GM12874 (cell line): ENCODE measurements at regions not wholly inside any gene's neighbourhood (a gene's known extent, or its start where the extent isn't known, plus 50 kb on each side); places are given as distances from the start of the nearest gene placed in this dataset.

Experiments used
- CTCF ChIP-seq: IDR thresholded peaks from 2 replicates; pipeline ENCODE4 v1.5.1; 2011; ENCODE audit warnings: low read depth, mild to moderate bottlenecking, control low read depth, low read length, moderate library complexity; ENCODE audit not compliant: insufficient read depth

DNA sequence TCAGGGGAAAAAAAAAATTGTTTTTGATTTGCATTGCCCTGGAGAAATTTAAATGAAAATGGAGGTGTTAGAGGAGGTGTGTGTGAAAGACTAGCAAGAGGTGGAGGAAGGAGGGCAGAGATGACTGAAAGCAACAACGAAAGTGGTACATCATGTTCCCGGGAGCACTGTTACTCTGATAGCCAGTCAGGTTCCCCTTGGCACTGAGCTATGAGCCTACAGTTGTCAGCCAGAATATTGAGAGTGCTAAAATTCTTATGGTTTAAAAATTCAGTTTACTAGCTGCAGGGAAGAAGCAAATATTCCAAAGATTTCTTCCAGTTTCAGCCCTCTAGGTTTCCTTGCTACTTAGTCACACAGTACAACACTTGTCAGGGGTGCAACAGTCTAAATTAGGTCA lies 366.7 kb upstream of the DLGAP1 start:
- no peak for TF ChIP-seq CTCF

DNA sequence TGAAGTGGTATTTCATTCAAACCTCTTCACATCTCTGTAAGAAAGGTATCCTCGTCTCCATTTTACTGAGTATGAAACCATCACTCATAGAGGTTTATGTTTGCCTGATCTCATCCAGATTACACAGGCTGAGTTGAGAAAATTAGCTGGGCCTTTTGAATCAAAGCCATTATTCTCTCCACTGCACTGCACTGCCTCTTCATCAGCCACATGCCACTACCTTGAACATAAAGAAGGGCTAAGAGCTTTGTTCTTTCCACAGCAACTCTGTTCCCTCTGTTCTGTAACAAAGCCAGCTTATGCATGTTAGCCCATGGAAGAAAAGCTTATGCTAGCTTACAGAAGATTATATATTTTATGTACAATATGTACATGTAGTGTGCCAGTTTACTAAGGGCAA lies 362.6 kb upstream of the DLGAP1 start:
- TF ChIP-seq CTCF, result no peak

- no peak for TF ChIP-seq CTCF
Observed at GRCh38 chr18:4813708-4814107, 358.6 kb upstream of the DLGAP1 start.

DNA sequence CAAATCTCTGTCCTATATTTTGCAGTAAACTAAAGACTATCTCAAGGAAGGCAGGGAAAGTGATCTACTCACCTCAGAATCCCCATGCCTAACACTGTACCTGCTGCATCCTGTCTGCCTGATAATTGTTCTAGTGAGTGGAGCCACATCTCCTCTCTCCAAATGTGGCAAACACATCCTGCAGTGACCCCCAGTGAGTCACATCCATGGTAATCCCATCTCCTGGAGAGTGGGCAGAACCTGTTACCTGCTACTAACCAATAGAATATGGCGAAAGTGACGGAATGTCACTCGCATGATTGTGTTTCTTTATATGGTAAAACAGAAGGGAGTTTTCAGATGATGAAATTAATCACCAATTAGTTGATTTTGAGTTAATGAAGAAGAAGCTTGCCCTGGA lies 353.8 kb upstream of the DLGAP1 start:
- no peak for TF ChIP-seq CTCF

DNA sequence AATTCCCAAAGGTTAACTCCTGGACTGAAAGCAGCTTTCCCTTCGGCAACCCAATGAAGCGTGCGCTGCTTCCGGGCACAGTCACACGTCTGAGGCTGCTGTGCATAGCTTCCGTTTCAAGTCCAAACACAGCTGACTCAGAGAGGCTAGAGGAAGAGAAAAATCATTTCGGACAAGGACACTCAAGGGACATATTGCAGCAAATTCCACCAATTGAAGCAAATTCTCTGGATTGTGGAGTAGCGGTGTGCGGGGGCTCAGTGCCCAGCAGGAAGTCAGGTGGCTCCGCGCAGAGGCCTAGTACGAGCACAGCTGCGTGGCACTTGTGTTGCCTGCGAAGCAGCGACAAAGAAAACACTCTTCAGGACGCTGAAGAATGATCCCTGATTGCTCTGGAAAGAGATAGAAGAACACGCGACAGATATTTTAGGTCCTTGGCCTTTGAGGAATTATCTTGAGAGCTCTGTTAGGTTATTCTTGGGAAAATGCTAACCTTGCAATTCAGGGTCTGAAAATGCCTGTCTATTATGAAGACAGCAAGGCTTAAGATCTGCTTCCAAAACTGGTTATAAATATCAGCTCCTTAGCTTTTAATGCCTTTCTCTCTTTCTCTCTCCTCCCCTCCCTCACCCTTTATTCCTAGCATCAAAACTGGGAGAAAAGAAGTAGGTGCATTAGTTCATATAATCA lies 352.6 kb upstream of the DLGAP1 start:
- no peak for TF ChIP-seq CTCF

DNA sequence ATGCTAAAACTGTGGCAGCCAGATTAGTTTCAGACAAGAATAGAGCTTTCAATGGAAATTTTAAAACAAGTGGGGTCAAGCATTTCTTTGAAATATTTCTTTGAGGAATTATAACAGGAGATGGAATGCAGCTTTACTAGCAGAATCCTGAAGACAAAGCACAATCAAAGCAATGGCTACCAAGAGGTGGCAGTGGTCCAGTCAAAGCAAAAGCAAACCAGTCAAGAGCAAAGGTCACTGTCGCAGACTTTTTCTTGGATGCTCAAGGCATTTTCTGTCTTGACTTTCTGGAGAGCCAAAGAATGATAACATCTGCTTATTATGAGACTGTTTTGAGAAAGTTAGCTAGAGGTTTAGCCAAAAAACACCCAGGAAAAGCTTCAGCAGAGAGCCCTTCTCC lies 351.2 kb upstream of the DLGAP1 start:
- TF ChIP-seq CTCF, result no peak

DNA sequence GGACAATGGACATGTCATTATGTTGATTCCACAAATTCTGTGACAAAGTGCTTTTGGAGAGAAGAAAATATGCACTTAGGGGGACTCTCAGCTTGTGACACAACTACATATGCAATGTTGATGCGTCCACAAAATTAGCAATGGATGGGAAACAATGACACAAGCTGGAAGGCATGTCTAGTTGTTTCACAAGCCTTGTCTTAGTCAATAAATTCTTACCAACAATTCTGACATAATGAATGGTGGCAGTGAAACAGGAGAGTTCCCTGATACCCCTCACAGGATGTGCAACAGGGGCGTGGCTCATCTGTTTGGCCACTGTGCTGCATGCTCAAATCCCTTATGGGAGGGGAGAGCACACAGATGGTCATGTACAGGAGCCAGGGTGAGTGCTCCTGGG lies 347.2 kb upstream of the DLGAP1 start:
- no peak for TF ChIP-seq CTCF

DNA sequence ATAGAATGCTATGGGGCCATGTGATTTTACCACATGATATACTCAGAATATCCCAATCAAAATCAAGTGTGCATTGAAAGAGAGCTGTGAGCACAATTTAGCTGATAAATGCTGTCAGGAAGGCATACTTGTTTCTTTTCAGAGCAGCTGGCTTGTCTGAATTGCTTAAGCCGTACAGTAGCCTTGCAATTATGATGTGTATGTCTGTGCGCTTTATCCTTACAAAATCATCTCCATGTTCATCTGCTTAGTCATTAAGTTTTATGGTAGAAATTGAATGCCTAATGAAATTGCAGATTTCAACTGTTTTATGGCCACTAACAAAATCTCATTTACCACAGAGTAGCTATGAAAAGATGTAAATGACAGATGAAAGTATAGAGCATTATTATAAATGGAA lies 346.0 kb upstream of the DLGAP1 start:
- no peak for TF ChIP-seq CTCF
